ENCODE measurements at regions not wholly inside any gene's neighbourhood (a gene's known extent, or its start where the extent isn't known, plus 50 kb on each side); places are given as distances from the start of the nearest gene placed in this dataset.
A peak's percentile ranks its signal among the peaks of the same experiment; 100 is the strongest.

DNA sequence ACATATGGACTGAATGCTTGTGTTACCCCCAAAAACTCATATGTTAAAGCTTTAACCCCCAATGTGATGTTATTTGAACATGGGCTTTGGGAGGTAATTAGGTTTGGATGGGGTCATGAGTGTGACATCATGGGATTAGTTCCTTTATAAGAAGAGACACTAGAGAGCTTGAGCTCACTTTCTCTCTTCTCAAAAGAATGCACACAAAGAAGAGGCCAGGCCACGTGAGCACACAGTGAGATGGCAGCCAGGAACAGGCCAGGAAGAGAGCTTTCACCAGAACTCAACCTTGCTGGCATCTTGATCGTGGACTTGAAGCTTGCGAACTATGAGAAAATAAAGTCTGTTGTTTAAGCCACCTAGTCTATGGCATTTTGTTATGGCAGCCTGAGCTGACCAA, 360.6 kb downstream of the NR2F1-AS1 start:
- no peaks in the 10 kb centered on the region for H3K9me3 ChIP-seq (replicated peaks; ENCODE audit: control insufficient read depth, insufficient read depth, low read length)
- no peaks in the 10 kb centered on the region for H3K36me3 ChIP-seq (ENCODE audit: control insufficient read depth in 2 of 2, extremely low read depth in 1 of 2, insufficient read depth in 2 of 2, low read length in 2 of 2)
- intact Hi-C loops (cut with micrococcal nuclease) (no loop called here), dilution Hi-C loops (cut with MboI; ENCODE audit: extremely low pct_ligation_motif_present, low sequenced_read_pairs) (no loop called here)
- peak overlapping the region; percentile 37 for H2AFZ ChIP-seq (ENCODE audit: low read depth, low read length)
- FAIRE-seq (no peak), DNase-seq (ENCODE audit: low read depth, low spot score) (no peak)
- POLR2A ChIA-PET = no interaction called here
- H3K4me1 ChIP-seq (ENCODE audit: control insufficient read depth, extremely low read depth, insufficient read depth, low read length) = no peaks in the 10 kb centered on the region
- no peaks in the 10 kb centered on the region for H3K9me1 ChIP-seq (replicated peaks; ENCODE audit: control insufficient read depth, extremely low read depth, insufficient read depth, low read length)
- H4K20me1 ChIP-seq (replicated peaks; ENCODE audit: control insufficient read depth, extremely low read depth, insufficient read depth, low read length) = no peaks in the 10 kb centered on the region
- H3K4me2 ChIP-seq (ENCODE audit: insufficient read depth, low read length) = no peak overlapping the region
- no peaks in the 10 kb centered on the region for H3K27me3 ChIP-seq (ENCODE audit: control insufficient read depth in 2 of 2, insufficient read depth in 2 of 2, low read length in 2 of 2)
- CTCF ChIA-PET = no interaction called here
- H3K27ac ChIP-seq (ENCODE audit: insufficient read depth, low read depth, low read length) = no peak overlapping the region
- H3K4me3 ChIP-seq (replicated peaks in 1 of 3; ENCODE audit: insufficient read depth in 1 of 3, low read depth in 1 of 3, low read length in 3 of 3) = no peak overlapping the region
- no peak for TF ChIP-seq GATA2 (IDR thresholded peaks at IDR 0.05; ENCODE audit: insufficient read depth, insufficient read length, low read depth, low read length)
- no peak for TF ChIP-seq POLR2AphosphoS5 (IDR thresholded peaks at IDR 0.05; ENCODE audit: insufficient read depth, low read depth, low read length)
- TF ChIP-seq EZH2 (IDR thresholded peaks at IDR 0.05; ENCODE audit: borderline replicate concordance, low read depth, low read length, severe bottlenecking) = no peak
- TF ChIP-seq, protein P1, sequence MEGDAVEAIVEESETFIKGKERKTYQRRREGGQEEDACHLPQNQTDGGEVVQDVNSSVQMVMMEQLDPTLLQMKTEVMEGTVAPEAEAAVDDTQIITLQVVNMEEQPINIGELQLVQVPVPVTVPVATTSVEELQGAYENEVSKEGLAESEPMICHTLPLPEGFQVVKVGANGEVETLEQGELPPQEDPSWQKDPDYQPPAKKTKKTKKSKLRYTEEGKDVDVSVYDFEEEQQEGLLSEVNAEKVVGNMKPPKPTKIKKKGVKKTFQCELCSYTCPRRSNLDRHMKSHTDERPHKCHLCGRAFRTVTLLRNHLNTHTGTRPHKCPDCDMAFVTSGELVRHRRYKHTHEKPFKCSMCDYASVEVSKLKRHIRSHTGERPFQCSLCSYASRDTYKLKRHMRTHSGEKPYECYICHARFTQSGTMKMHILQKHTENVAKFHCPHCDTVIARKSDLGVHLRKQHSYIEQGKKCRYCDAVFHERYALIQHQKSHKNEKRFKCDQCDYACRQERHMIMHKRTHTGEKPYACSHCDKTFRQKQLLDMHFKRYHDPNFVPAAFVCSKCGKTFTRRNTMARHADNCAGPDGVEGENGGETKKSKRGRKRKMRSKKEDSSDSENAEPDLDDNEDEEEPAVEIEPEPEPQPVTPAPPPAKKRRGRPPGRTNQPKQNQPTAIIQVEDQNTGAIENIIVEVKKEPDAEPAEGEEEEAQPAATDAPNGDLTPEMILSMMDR (IDR thresholded peaks at IDR 0.05; ENCODE audit: extremely low read depth in 1 of 2, insufficient read depth in 1 of 2, low read depth in 1 of 2, low read length in 2 of 2) = no peak
- TF ChIP-seq FOS (IDR thresholded peaks at IDR 0.05; ENCODE audit: borderline replicate concordance, insufficient read depth, low read length) = no peak
- TF ChIP-seq POLR2A (IDR thresholded peaks at IDR 0.05; ENCODE audit: low read depth, low read length) = no peak
- TF ChIP-seq, protein P2, sequence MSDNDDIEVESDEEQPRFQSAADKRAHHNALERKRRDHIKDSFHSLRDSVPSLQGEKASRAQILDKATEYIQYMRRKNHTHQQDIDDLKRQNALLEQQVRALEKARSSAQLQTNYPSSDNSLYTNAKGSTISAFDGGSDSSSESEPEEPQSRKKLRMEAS (IDR thresholded peaks at IDR 0.05; ENCODE audit: insufficient read depth, insufficient read length) = no peak
- no peaks in the 10 kb centered on the region for H3K79me2 ChIP-seq (ENCODE audit: control insufficient read depth, insufficient read depth, low read length)
- no TSS peak for BruUV-seq (replicated peaks)
- no peak overlapping the region for H3K9ac ChIP-seq (replicated peaks; ENCODE audit: extremely low read depth, insufficient read depth, low read length)

Data from endothelial cell of umbilical vein (primary cell).